ENCODE measurements at regions not wholly inside any gene's neighbourhood (a gene's known extent, or its start where the extent isn't known, plus 50 kb on each side); places are given as distances from the start of the nearest gene placed in this dataset.
"Not testable (repeated sequence)": the region's sequence is repeated elsewhere in the genome, so short reads cannot be mapped to it uniquely, and the experiment has no call there.

GRCh38 chr9:102767076-102767475 lies 228.1 kb upstream of the CYLC2 start:
- DNase-seq (ENCODE audit: low spot score in 2 of 2) (no peak), FAIRE-seq (no peak)

GRCh38 chr9:102740578-102740977 lies 254.6 kb upstream of the CYLC2 start:
- DNase-seq (ENCODE audit: low spot score in 2 of 2), result no peak
- FAIRE-seq, result no peak

- no peak for FAIRE-seq
- no peak for DNase-seq (ENCODE audit: low spot score in 2 of 2)
Observed at GRCh38 chr9:102728946-102729345, 266.2 kb upstream of the CYLC2 start.

- FAIRE-seq, result no peak
Observed at GRCh38 chr9:102714184-102714583, 280.9 kb upstream of the CYLC2 start.

GRCh38 chr9:102712910-102713309 lies 282.2 kb upstream of the CYLC2 start:
- not testable (repeated sequence) for FAIRE-seq; DNase-seq (ENCODE audit: low spot score in 2 of 2)

More at GRCh38 chr9:102714184-102714583, 280.9 kb upstream of the CYLC2 start:
- no peak for DNase-seq (ENCODE audit: low spot score in 2 of 2)

GRCh38 chr9:102700936-102701335 lies 294.2 kb upstream of the CYLC2 start:
- DNase-seq (ENCODE audit: low spot score in 2 of 2) (no peak), FAIRE-seq (no peak)

- no peak for DNase-seq (ENCODE audit: low spot score in 2 of 2)
- FAIRE-seq, result no peak
Observed at GRCh38 chr9:102669220-102669619, 325.9 kb upstream of the CYLC2 start.

GRCh38 chr9:102652471-102652870 lies 342.7 kb upstream of the CYLC2 start:
- no peak for FAIRE-seq
- no peak for DNase-seq (ENCODE audit: low spot score in 2 of 2)

GRCh38 chr9:102650896-102651295 lies 344.2 kb upstream of the CYLC2 start:
- FAIRE-seq (no peak), DNase-seq (ENCODE audit: low spot score in 2 of 2) (no peak)

- no peak for FAIRE-seq
- DNase-seq (ENCODE audit: low spot score in 2 of 2), result no peak
Observed at GRCh38 chr9:102642651-102643050, 352.5 kb upstream of the CYLC2 start.

- DNase-seq (ENCODE audit: low spot score in 2 of 2) (no peak), FAIRE-seq (no peak)
Observed at GRCh38 chr9:102631559-102631958, 363.6 kb upstream of the CYLC2 start.

GRCh38 chr9:102609461-102609860 lies 385.7 kb upstream of the CYLC2 start:
- FAIRE-seq (no peak), DNase-seq (ENCODE audit: low spot score in 2 of 2) (no peak)

GRCh38 chr9:102603198-102604195 lies 391.6 kb upstream of the CYLC2 start:
- not testable (repeated sequence) for FAIRE-seq; DNase-seq (ENCODE audit: low spot score in 2 of 2)

GRCh38 chr9:102594241-102594640 lies 400.9 kb upstream of the CYLC2 start:
- FAIRE-seq (no peak), DNase-seq (ENCODE audit: low spot score in 2 of 2) (no peak)

GRCh38 chr9:102587281-102587680 lies 407.9 kb upstream of the CYLC2 start:
- no peak for DNase-seq (ENCODE audit: low spot score in 2 of 2)
- FAIRE-seq, result no peak

GRCh38 chr9:102569436-102569835 lies 425.7 kb upstream of the CYLC2 start:
- FAIRE-seq (no peak), DNase-seq (ENCODE audit: low spot score in 2 of 2) (no peak)

GRCh38 chr9:102551346-102551745 lies 443.8 kb upstream of the CYLC2 start:
- FAIRE-seq (no peak), DNase-seq (ENCODE audit: low spot score in 2 of 2) (no peak)

- FAIRE-seq, result no peak
- no peak for DNase-seq (ENCODE audit: low spot score in 2 of 2)
Observed at GRCh38 chr9:102550886-102551285, 444.2 kb upstream of the CYLC2 start.

- no peak for FAIRE-seq
- no peak for DNase-seq (ENCODE audit: low spot score in 2 of 2)
Observed at GRCh38 chr9:102550266-102550665, 444.9 kb upstream of the CYLC2 start.

GRCh38 chr9:102534031-102534430 lies 461.1 kb upstream of the CYLC2 start:
- DNase-seq (ENCODE audit: low spot score in 2 of 2) (no peak), FAIRE-seq (no peak)

- FAIRE-seq, result no peak
- DNase-seq (ENCODE audit: low spot score in 2 of 2), result no peak
Observed at GRCh38 chr9:102521097-102521755, 473.9 kb upstream of the CYLC2 start.

GRCh38 chr9:102519423-102519822 lies 475.7 kb upstream of the CYLC2 start:
- FAIRE-seq (no peak), DNase-seq (ENCODE audit: low spot score in 2 of 2) (no peak)
